B cell (primary cell): ENCODE measurements at regions not wholly inside any gene's neighbourhood (a gene's known extent, or its start where the extent isn't known, plus 50 kb on each side); places are given as distances from the start of the nearest gene placed in this dataset.

ENCODE experiments used
- ATAC-seq: fragments of 200-7000 bp; cut with Tn5 transposase; one replicate; pipeline ENCODE4 v1.10.0; 2021; ENCODE audit warnings: low read depth, mild to moderate bottlenecking, moderate number of reproducible peaks, moderate library complexity
- CTCF ChIA-PET: fragments of 350-600 bp; sonication (Branson Sonifier 250); formaldehyde crosslinking; loops from one replicate; lab custom pipeline; 2021; ENCODE audit warnings: antibody characterized with exemption, inconsistent platforms; lab: Charles Lee
- POLR2A ChIA-PET: fragments of 350-600 bp; sonication (Branson Sonifier 250); formaldehyde crosslinking; loops from one replicate; lab custom pipeline; 2021; ENCODE audit warnings: antibody characterized with exemption; lab: Charles Lee
- DNase-seq: peaks from one replicate; pipeline ENCODE4 v3.0.0; 2013
- H2AFZ ChIP-seq: 2 replicates; pipeline ENCODE4 v1.6.1; 2012; ENCODE audit warnings: mild to moderate bottlenecking, low read depth, low read length; ENCODE audit not compliant: insufficient read depth, poor library complexity, severe bottlenecking
- H3K27ac ChIP-seq, 2 donors: 1 replicate in 1 of 2; 2 replicates in 1 of 2; pipeline ENCODE4 v1.5.1; 2012 to 2013; ENCODE audit warnings: low read length in 2 of 2, mild to moderate bottlenecking in 2 of 2, moderate library complexity in 1 of 2
- H3K27me3 ChIP-seq, 4 experiments: fragments of 200-600 bp in 1 of 4; sonication (generic) in 1 of 4; replicated peaks in 1 of 4; 1 replicate in 2 of 4; 2 replicates in 2 of 4; pipeline versions ENCODE4 v1.6.1 to v1.7.0; 2013 to 2016; ENCODE audit warnings: low read length in 3 of 4, mild to moderate bottlenecking in 2 of 4, mixed read lengths in 1 of 4, moderate library complexity in 1 of 4; ENCODE audit not compliant: insufficient read depth in 4 of 4, control insufficient read depth in 3 of 4; ENCODE audit errors: control extremely low read depth in 1 of 4
- H3K36me3 ChIP-seq, 2 experiments: replicated peaks in 1 of 2; 1 replicate in 1 of 2; 2 replicates in 1 of 2; pipeline versions ENCODE4 v1.6.1 to v1.7.1; 2013; ENCODE audit warnings: low read length in 1 of 2; ENCODE audit not compliant: insufficient read depth in 2 of 2, control insufficient read depth in 1 of 2; ENCODE audit errors: control extremely low read depth in 1 of 2, extremely low read depth in 1 of 2
- H3K4me1 ChIP-seq, 2 donors: fragments of 200-600 bp in 1 of 2; sonication (generic) in 1 of 2; 1 replicate in 1 of 2; 2 replicates in 1 of 2; pipeline versions ENCODE4 v1.5.1 to v1.6.1; 2013 to 2017; ENCODE audit warnings: low read length in 2 of 2; ENCODE audit not compliant: control insufficient read depth in 2 of 2, insufficient read depth in 2 of 2
- H3K4me2 ChIP-seq: replicated peaks from 2 replicates; pipeline ENCODE3; 2012; ENCODE audit warnings: mild to moderate bottlenecking, low read depth, low read length; ENCODE audit not compliant: poor library complexity, severe bottlenecking
- H3K4me3 ChIP-seq, 5 experiments: fragments of 200-600 bp in 1 of 5; sonication (generic) in 1 of 5; 1 replicate in 3 of 5; 2 replicates in 2 of 5; pipeline versions ENCODE4 v1.5.1 to v1.7.0; 2011 to 2016; ENCODE audit warnings: low read length in 4 of 5, mild to moderate bottlenecking in 4 of 5, low read depth in 2 of 5, control low read depth in 1 of 5, moderate library complexity in 1 of 5; ENCODE audit not compliant: insufficient read depth in 1 of 5; ENCODE audit errors: control extremely low read depth in 1 of 5, extremely low read depth in 1 of 5
- H3K79me2 ChIP-seq: fragments of 200-600 bp; sonication (generic); one replicate; pipeline ENCODE4 v1.6.0; 2016; ENCODE audit warnings: low read length; ENCODE audit not compliant: control insufficient read depth, insufficient read depth
- H3K9ac ChIP-seq: fragments of 200-600 bp; sonication (generic); 2 replicates; pipeline ENCODE4 v1.6.1; 2017; ENCODE audit warnings: mild to moderate bottlenecking, low read length, moderate library complexity
- H3K9me3 ChIP-seq, 3 donors: one replicate each; pipeline versions ENCODE4 v1.6.1 to v1.7.1; 2013; ENCODE audit warnings: low read length in 2 of 3; ENCODE audit not compliant: control insufficient read depth in 2 of 3, insufficient read depth in 1 of 3; ENCODE audit errors: control extremely low read depth in 1 of 3
- H4K20me1 ChIP-seq: 2 replicates; pipeline ENCODE4 v1.6.0; 2012; ENCODE audit warnings: mild to moderate bottlenecking, low read length; ENCODE audit not compliant: insufficient read depth, control insufficient read depth, poor library complexity, severe bottlenecking
- H3K27ac Mint-ChIP-seq: one replicate; pipeline ENCODE4 v1.8.0; 2021; ENCODE audit warnings: mixed read lengths
- H3K27me3 Mint-ChIP-seq: one replicate; pipeline ENCODE4 v1.8.0; 2021; ENCODE audit warnings: mixed read lengths
- H3K4me1 Mint-ChIP-seq: one replicate; pipeline ENCODE4 v1.8.0; 2021; ENCODE audit warnings: mixed read lengths
- H3K4me3 Mint-ChIP-seq: one replicate; pipeline ENCODE4 v1.8.0; 2021; ENCODE audit warnings: mixed read lengths
- H3K9me3 Mint-ChIP-seq: one replicate; pipeline ENCODE4 v1.8.0; 2022; ENCODE audit warnings: mixed read lengths; ENCODE audit not compliant: insufficient read depth
- EZH2 ChIP-seq: IDR thresholded peaks from 2 replicates; pipeline ENCODE4 v1.6.1; 2012; ENCODE audit warnings: borderline replicate concordance, low read depth, mild to moderate bottlenecking, moderate library complexity, low read length; ENCODE audit not compliant: insufficient read depth, poor library complexity, severe bottlenecking
- WGBS: methylation state at CpG from one replicate; pipeline ENCODE4 v1.1.5; 2013; ENCODE audit warnings: missing lambda C conversion rate; ENCODE audit not compliant: insufficient coverage; 5-methylcytosine and 5-hydroxymethylcytosine counted together
- intact Hi-C: fragments of 100-400 bp; cut with micrococcal nuclease; formaldehyde crosslinking; loops from one replicate; pipeline ENCODE4 v1.10.0; 2022
- TF ChIP-seq, protein P1 (sequence below): fragments of 200-600 bp; IDR thresholded peaks from one replicate; pipeline ENCODE4 v1.8.0; 2022; ENCODE audit warnings: antibody characterized with exemption, mild to moderate bottlenecking

DNA sequence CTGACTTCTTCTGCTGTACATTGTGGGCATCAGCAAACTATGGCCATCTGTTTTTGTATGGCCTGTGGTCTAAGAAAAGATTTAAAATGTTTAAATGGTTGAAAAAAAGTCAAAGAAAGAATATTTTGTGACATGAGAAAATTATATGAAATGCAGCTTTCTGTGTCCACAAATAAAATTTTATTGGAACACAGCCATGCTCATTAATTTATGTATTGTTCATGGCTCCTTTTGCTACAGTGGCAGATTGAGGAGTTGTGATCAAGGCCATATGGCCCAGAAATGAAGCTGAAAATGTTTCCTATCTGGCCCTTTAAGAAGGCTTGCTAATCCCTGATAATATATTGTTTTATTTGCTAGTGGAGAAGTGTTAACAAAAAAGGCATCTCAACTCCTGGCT, 162.0 kb downstream of the SLC4A3 start:
- Histone ChIP-seq H4K20me1 (no peaks in the 10 kb centered on the region), H3K79me2 (no peaks in the 10 kb centered on the region), H3K36me3 (no peaks in the 10 kb centered on the region), H3K9me3 (no peaks in the 10 kb centered on the region), H3K9ac (no peak overlapping the region), H3K4me3 (no peak overlapping the region), H3K4me1 (no peaks in the 10 kb centered on the region), H3K27ac (no peak overlapping the region), H3K27me3 (no peaks in the 10 kb centered on the region), H2AFZ (no peak overlapping the region), H3K4me2 (no peak overlapping the region)
- no peak for DNase-seq
- ChIA-PET CTCF (no interaction called here), POLR2A (no interaction called here)
- Mint-ChIP-seq H3K27ac (no peak overlapping the region), H3K4me3 (no peak overlapping the region), H3K9me3 (no peaks in the 10 kb centered on the region), H3K4me1 (no peaks in the 10 kb centered on the region), H3K27me3 (no peaks in the 10 kb centered on the region)
- no peak for ATAC-seq
- intact Hi-C loops: no loop called here
- TF ChIP-seq, protein P1, sequence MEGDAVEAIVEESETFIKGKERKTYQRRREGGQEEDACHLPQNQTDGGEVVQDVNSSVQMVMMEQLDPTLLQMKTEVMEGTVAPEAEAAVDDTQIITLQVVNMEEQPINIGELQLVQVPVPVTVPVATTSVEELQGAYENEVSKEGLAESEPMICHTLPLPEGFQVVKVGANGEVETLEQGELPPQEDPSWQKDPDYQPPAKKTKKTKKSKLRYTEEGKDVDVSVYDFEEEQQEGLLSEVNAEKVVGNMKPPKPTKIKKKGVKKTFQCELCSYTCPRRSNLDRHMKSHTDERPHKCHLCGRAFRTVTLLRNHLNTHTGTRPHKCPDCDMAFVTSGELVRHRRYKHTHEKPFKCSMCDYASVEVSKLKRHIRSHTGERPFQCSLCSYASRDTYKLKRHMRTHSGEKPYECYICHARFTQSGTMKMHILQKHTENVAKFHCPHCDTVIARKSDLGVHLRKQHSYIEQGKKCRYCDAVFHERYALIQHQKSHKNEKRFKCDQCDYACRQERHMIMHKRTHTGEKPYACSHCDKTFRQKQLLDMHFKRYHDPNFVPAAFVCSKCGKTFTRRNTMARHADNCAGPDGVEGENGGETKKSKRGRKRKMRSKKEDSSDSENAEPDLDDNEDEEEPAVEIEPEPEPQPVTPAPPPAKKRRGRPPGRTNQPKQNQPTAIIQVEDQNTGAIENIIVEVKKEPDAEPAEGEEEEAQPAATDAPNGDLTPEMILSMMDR: no peak
- no peak for TF ChIP-seq EZH2

DNA sequence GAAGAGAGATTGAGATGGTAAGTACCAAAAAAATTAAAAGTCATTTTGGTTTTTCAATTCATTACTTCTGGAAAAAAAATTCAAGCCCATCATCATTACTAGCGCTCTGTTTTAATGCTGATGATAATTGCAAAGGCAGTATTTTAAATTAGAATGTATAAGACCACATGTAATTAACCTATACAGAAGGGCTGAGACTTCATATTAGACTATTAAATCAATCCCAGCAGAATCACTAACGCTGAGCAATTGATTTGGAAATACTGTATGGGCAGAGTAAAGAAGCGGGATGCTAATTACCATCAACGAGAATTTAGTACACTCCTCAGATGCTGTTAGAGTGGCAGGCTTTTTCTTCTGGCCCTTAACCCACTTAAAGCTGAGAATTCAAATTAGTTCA, 165.0 kb downstream of the SLC4A3 start:
- WGBS: no CpG with 5 or more reads among the region's 4 CpGs
- H3K9me3 Mint-ChIP-seq: no peaks in the 10 kb centered on the region
- no peak overlapping the region for H2AFZ ChIP-seq
- no peak overlapping the region for H3K4me2 ChIP-seq
- H3K4me1 Mint-ChIP-seq: no peaks in the 10 kb centered on the region
- H3K27me3 ChIP-seq: no peaks in the 10 kb centered on the region
- no peak for DNase-seq
- no peaks in the 10 kb centered on the region for H3K79me2 ChIP-seq
- H3K4me3 Mint-ChIP-seq: no peak overlapping the region
- no peaks in the 10 kb centered on the region for H3K4me1 ChIP-seq
- no peaks in the 10 kb centered on the region for H3K36me3 ChIP-seq
- no peak overlapping the region for H3K9ac ChIP-seq
- no peak overlapping the region for H3K27ac Mint-ChIP-seq
- no peaks in the 10 kb centered on the region for H3K9me3 ChIP-seq
- no peaks in the 10 kb centered on the region for H4K20me1 ChIP-seq
- TF ChIP-seq EZH2: no peak
- TF ChIP-seq, protein P1: no peak
- H3K4me3 ChIP-seq: no peak overlapping the region
- no peak for ATAC-seq
- H3K27me3 Mint-ChIP-seq: no peaks in the 10 kb centered on the region
- H3K27ac ChIP-seq: no peak overlapping the region
- ChIA-PET CTCF (no interaction called here), POLR2A (no interaction called here)
- intact Hi-C loops: no loop called here
